HEK293T (cell line): ENCODE measurements at regions not wholly inside any gene's neighbourhood (a gene's known extent, or its start where the extent isn't known, plus 50 kb on each side); places are given as distances from the start of the nearest gene placed in this dataset.

Source experiments
- ARNT ChIP-seq: fragments of 450-650 bp; IDR thresholded peaks from 2 replicates; pipeline ENCODE4 v1.6.1; 2017; ENCODE audit warnings: mild to moderate bottlenecking
- BHLHE40 ChIP-seq: fragments of 450-650 bp; IDR thresholded peaks from 2 replicates; pipeline ENCODE4 v1.6.1; 2016; ENCODE audit warnings: mild to moderate bottlenecking, moderate library complexity, borderline replicate concordance
- CTBP1 ChIP-seq: fragments of 450-650 bp; IDR thresholded peaks from 2 replicates; pipeline ENCODE4 v1.6.1; 2016; ENCODE audit warnings: borderline replicate concordance
- ELF4 ChIP-seq: fragments of 450-650 bp; IDR thresholded peaks from 2 replicates; pipeline ENCODE4 v1.6.1; 2017; ENCODE audit warnings: antibody characterized with exemption
- FOXA1 ChIP-seq: fragments of 450-650 bp; IDR thresholded peaks from 2 replicates; pipeline ENCODE4 v1.6.1; 2016; ENCODE audit warnings: mild to moderate bottlenecking
- FOXM1 ChIP-seq: fragments of 450-650 bp; IDR thresholded peaks from 2 replicates; pipeline ENCODE4 v1.6.1; 2017; ENCODE audit warnings: mild to moderate bottlenecking, borderline replicate concordance
- L3MBTL2 ChIP-seq: fragments of 450-650 bp; conservative IDR thresholded peaks from 2 replicates; pipeline ENCODE4 v1.6.1; 2016; ENCODE audit warnings: mild to moderate bottlenecking
- NFRKB ChIP-seq: fragments of 450-650 bp; IDR thresholded peaks from 2 replicates; pipeline ENCODE4 v1.6.1; 2016; ENCODE audit warnings: mild to moderate bottlenecking, moderate library complexity
- SP1 ChIP-seq: fragments of 450-650 bp; IDR thresholded peaks from 2 replicates; pipeline ENCODE4 v1.6.1; 2017
- SUZ12 ChIP-seq: fragments of 450-650 bp; IDR thresholded peaks from 2 replicates; pipeline ENCODE4 v1.6.1; 2016; ENCODE audit warnings: mild to moderate bottlenecking
- TARDBP ChIP-seq: fragments of 450-650 bp; IDR thresholded peaks from 2 replicates; pipeline ENCODE4 v1.6.1; 2016
- ZNF384 ChIP-seq: fragments of 450-650 bp; IDR thresholded peaks from 2 replicates; pipeline ENCODE4 v1.6.1; 2016
- TF ChIP-seq, protein P1 (sequence below): fragments of 450-650 bp; IDR thresholded peaks from 2 replicates; pipeline ENCODE4 v1.6.1; 2016

DNA sequence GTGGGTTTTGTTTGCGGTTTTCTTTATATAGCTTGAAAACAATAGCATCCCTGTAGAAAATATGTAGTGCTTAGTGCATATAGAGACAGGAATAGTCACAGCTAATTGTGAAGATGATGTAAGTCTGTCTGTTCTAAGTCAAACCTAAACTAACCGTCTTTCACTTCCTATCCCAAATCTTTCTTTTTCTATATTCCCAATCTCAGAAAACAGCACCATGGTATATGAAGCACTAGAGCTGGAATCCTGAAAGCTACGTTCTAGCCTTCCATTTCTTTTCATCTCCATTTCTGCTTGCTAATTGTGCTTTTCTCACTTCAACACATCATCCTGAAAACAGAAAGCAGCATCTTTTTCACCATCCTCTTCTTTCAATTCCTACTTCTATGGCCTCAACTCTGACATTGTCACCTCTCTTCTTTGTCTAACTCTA, 1235.5 kb downstream of the ROBO2 start:
- TF ChIP-seq, protein P1, sequence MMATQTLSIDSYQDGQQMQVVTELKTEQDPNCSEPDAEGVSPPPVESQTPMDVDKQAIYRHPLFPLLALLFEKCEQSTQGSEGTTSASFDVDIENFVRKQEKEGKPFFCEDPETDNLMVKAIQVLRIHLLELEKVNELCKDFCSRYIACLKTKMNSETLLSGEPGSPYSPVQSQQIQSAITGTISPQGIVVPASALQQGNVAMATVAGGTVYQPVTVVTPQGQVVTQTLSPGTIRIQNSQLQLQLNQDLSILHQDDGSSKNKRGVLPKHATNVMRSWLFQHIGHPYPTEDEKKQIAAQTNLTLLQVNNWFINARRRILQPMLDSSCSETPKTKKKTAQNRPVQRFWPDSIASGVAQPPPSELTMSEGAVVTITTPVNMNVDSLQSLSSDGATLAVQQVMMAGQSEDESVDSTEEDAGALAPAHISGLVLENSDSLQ, result no peak
- TF ChIP-seq BHLHE40, result no peak
- TF ChIP-seq L3MBTL2, result no peak
- TF ChIP-seq ARNT, result no peak
- TF ChIP-seq FOXM1, result no peak
- no peak for TF ChIP-seq CTBP1
- TF ChIP-seq ELF4, result no peak
- no peak for TF ChIP-seq ZNF384
- TF ChIP-seq TARDBP, result no peak
- TF ChIP-seq SUZ12, result no peak
- TF ChIP-seq SP1, result no peak
- no peak for TF ChIP-seq FOXA1
- TF ChIP-seq NFRKB, result no peak
